PC-9 (cell line): ENCODE measurements at regions not wholly inside any gene's neighbourhood (a gene's known extent, or its start where the extent isn't known, plus 50 kb on each side); places are given as distances from the start of the nearest gene placed in this dataset.

Experiments
- CTCF ChIP-seq: fragments of 200-600 bp; sonication (generic); conservative IDR thresholded peaks from 2 replicates; pipeline ENCODE4 v1.6.1; 2017; ENCODE audit warnings: mixed run types, antibody characterized with exemption, mild to moderate bottlenecking, moderate library complexity
- EZH2 ChIP-seq: fragments of 200-600 bp; sonication (generic); IDR thresholded peaks from 2 replicates; pipeline ENCODE4 v1.8.0; 2017; ENCODE audit warnings: antibody characterized with exemption, low read depth

GRCh38 chr5:167804512-167805220, 486.8 kb upstream of the WWC1 start:
- TF ChIP-seq EZH2, result no peak
- no peak for TF ChIP-seq CTCF
